Mesenchymal stem cell (in vitro differentiated cells and primary cell): ENCODE measurements at regions not wholly inside any gene's neighbourhood (a gene's known extent, or its start where the extent isn't known, plus 50 kb on each side); places are given as distances from the start of the nearest gene placed in this dataset.
"Not testable (repeated sequence)": the region's sequence is repeated elsewhere in the genome, so short reads cannot be mapped to it uniquely, and the experiment has no call there.

Experiments used
- DNase-seq: peaks from one replicate; pipeline ENCODE4 v3.0.0-alpha.2; 2013
- H2AFZ ChIP-seq: one replicate; pipeline ENCODE4 v1.6.1; 2013; ENCODE audit warnings: low read depth, mild to moderate bottlenecking, control low read depth, inconsistent platforms, low read length, moderate library complexity
- H2AK5ac ChIP-seq: 2 replicates; pipeline ENCODE4 v1.6.1; 2013; ENCODE audit warnings: low read length, moderate library complexity, mild to moderate bottlenecking, inconsistent platforms; ENCODE audit not compliant: severe bottlenecking
- H2BK120ac ChIP-seq: one replicate; pipeline ENCODE4 v1.6.1; 2013; ENCODE audit warnings: low read depth, mild to moderate bottlenecking, inconsistent platforms, low read length, moderate library complexity
- H2BK12ac ChIP-seq, 2 experiments: one replicate each; pipeline ENCODE4 v1.6.1; 2013; ENCODE audit warnings: inconsistent platforms in 2 of 2, low read length in 2 of 2, mild to moderate bottlenecking in 2 of 2, moderate library complexity in 2 of 2, control low read depth in 1 of 2
- H2BK15ac ChIP-seq: one replicate; pipeline ENCODE4 v1.6.1; 2013; ENCODE audit warnings: mild to moderate bottlenecking, low read depth, inconsistent platforms; ENCODE audit not compliant: poor library complexity, severe bottlenecking
- H2BK5ac ChIP-seq: 2 replicates; pipeline ENCODE4 v1.6.1; 2013; ENCODE audit warnings: low read depth, mild to moderate bottlenecking, low read length, control low read depth, inconsistent platforms; ENCODE audit not compliant: poor library complexity, severe bottlenecking
- H3K14ac ChIP-seq, 2 experiments: one replicate each; pipeline ENCODE4 v1.6.1; 2013; ENCODE audit warnings: inconsistent platforms in 2 of 2, low read length in 2 of 2, control low read depth in 1 of 2, mild to moderate bottlenecking in 1 of 2, moderate library complexity in 1 of 2
- H3K18ac ChIP-seq, 2 experiments: one replicate each; pipeline ENCODE4 v1.6.1; 2013; ENCODE audit warnings: inconsistent platforms in 2 of 2, low read length in 2 of 2, control low read depth in 1 of 2, low read depth in 1 of 2, mild to moderate bottlenecking in 1 of 2
- H3K23ac ChIP-seq, 2 experiments: one replicate each; pipeline ENCODE4 v1.6.1; 2013; ENCODE audit warnings: inconsistent platforms in 2 of 2, low read length in 2 of 2, mild to moderate bottlenecking in 2 of 2, moderate library complexity in 2 of 2, control low read depth in 1 of 2
- H3K27ac ChIP-seq: 2 replicates; pipeline ENCODE4 v1.5.1; 2013; ENCODE audit warnings: mild to moderate bottlenecking, moderate library complexity, low read length, control low read depth, inconsistent platforms; ENCODE audit not compliant: poor library complexity, severe bottlenecking
- H3K27me3 ChIP-seq, 2 experiments: 2 replicates each; pipeline versions ENCODE4 v1.6.1 to v1.7.0; 2013; ENCODE audit warnings: low read length in 2 of 2, mild to moderate bottlenecking in 2 of 2, moderate library complexity in 2 of 2, control low read depth in 1 of 2, inconsistent platforms in 1 of 2; ENCODE audit not compliant: control insufficient read depth in 1 of 2, insufficient read depth in 1 of 2
- H3K36me3 ChIP-seq, 2 experiments: 2 replicates each; pipeline versions ENCODE4 v1.6.1 to v1.7.0; 2013; ENCODE audit warnings: low read length in 2 of 2, control low read depth in 1 of 2, inconsistent platforms in 1 of 2, low read depth in 1 of 2, mild to moderate bottlenecking in 1 of 2; ENCODE audit not compliant: insufficient read depth in 2 of 2, control insufficient read depth in 1 of 2
- H3K4ac ChIP-seq, 2 experiments: one replicate each; pipeline ENCODE4 v1.6.1; 2013; ENCODE audit warnings: inconsistent platforms in 2 of 2, low read length in 2 of 2, mild to moderate bottlenecking in 2 of 2, moderate library complexity in 2 of 2, control low read depth in 1 of 2, low read depth in 1 of 2
- H3K4me1 ChIP-seq: 2 replicates; pipeline ENCODE4 v1.6.1; 2013; ENCODE audit warnings: low read depth, low read length, control low read depth; ENCODE audit not compliant: control insufficient read depth, insufficient read depth
- H3K4me2 ChIP-seq: 2 replicates; pipeline ENCODE4 v1.6.1; 2013; ENCODE audit warnings: low read length, mild to moderate bottlenecking, inconsistent platforms; ENCODE audit not compliant: poor library complexity, severe bottlenecking
- H3K4me3 ChIP-seq, 2 experiments: 2 replicates each; pipeline versions ENCODE4 v1.5.1 to v1.7.0; 2013; ENCODE audit warnings: low read length in 2 of 2, mild to moderate bottlenecking in 2 of 2, control low read depth in 1 of 2, low read depth in 1 of 2; ENCODE audit not compliant: insufficient read depth in 1 of 2
- H3K79me1 ChIP-seq: replicated peaks from 2 replicates; pipeline ENCODE4 v1.6.1; 2013; ENCODE audit warnings: mild to moderate bottlenecking, control low read depth, low read length, inconsistent platforms; ENCODE audit not compliant: poor library complexity, severe bottlenecking
- H3K9ac ChIP-seq: 2 replicates; pipeline ENCODE4 v1.7.0; 2013; ENCODE audit warnings: mild to moderate bottlenecking, low read length, moderate library complexity
- H3K9me3 ChIP-seq: 2 replicates; pipeline ENCODE4 v1.7.0; 2013; ENCODE audit warnings: mild to moderate bottlenecking, low read length; ENCODE audit not compliant: control insufficient read depth
- H4K8ac ChIP-seq: one replicate; pipeline ENCODE4 v1.6.1; 2013; ENCODE audit warnings: inconsistent platforms, mild to moderate bottlenecking, low read length, moderate library complexity
- H4K91ac ChIP-seq: one replicate; pipeline ENCODE4 v1.6.1; 2013; ENCODE audit warnings: mild to moderate bottlenecking, low read length, inconsistent platforms
- WGBS: methylation state at CpG from one replicate; pipeline ENCODE4 v1.1.7; 2013; ENCODE audit warnings: mixed read lengths; 5-methylcytosine and 5-hydroxymethylcytosine counted together

DNA sequence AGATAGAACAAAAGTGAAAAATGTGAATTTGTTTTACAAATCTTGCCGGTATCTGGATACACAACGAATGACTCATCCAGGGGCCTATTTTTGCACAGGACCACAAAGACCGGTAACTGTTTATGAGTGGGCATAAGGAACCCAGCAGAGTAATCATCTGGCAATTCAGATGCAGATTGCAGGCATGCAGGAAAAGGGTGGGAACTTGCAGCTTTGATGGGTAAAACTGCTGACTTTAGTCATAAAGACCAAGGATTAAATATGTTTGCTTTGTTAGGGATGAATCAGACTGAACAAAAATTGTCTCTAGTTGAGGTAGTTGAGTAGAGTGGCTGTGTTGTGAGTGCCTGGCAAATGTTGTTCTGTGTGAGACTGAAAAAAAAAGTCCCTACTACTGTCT lies 309.6 kb upstream of the CCNH start:
- Histone ChIP-seq H3K9ac (no peak overlapping the region), H3K27me3 (no peaks in the 10 kb centered on the region), H3K23ac (no peak overlapping the region), H2BK12ac (no peak overlapping the region), H3K79me1 (no peaks in the 10 kb centered on the region), H3K36me3 (no peaks in the 10 kb centered on the region), H2BK120ac (no peak overlapping the region), H3K27ac (no peak overlapping the region), H2AFZ (no peak overlapping the region), H3K4ac (no peak overlapping the region), H2AK5ac (no peak overlapping the region), H4K91ac (no peak overlapping the region), H2BK15ac (no peak overlapping the region), H2BK5ac (no peak overlapping the region), H3K9me3 (peaks cover 8% of the 10 kb centered on the region), H3K14ac (no peak overlapping the region), H3K18ac (no peak overlapping the region), H4K8ac (no peak overlapping the region), H3K4me1 (no peaks in the 10 kb centered on the region), H3K4me3 (no peak overlapping the region), H3K4me2 (no peak overlapping the region)
- DNase-seq: no peak
- 35% methylated on average over 3 of the region's 3 CpGs for WGBS

DNA sequence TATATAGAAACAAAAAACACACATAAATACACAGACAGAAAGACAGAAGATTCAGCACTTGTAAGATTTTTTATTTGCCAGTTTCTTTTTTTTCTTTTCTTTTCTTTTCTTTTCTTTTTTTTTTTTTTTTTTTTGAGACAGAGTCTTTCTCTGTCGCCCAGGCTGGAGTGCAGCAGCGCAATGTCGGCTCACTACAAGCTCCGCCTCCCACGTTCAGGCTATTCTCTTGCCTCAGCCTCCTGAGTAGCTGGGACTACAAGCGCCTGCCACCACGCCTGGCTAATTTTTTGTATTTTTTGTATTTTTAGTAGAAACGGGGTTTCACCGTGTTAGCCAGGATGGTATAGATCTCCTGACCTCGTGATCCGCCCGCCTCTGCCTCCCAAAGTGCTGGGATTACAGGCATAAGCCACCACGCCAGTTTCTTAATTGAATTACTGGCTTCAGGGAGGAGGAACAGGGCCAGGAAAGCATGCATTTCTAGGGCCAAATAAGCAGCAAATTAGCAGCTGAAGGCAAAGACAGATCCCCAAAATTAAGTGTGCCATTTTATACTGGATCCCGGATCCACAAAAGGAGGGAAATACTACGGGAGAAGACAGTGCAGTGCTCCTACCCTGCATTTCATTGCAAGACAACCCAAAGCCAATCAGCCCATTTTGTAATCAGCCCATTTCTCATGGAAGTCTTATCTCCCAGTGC lies 305.6 kb upstream of the CCNH start:
- H2BK5ac ChIP-seq, H2BK12ac ChIP-seq, H3K9ac ChIP-seq, H2AFZ ChIP-seq, H2BK15ac ChIP-seq, H2AK5ac ChIP-seq, H3K23ac ChIP-seq, H3K4me1 ChIP-seq, H3K9me3 ChIP-seq, H3K27ac ChIP-seq, H2BK120ac ChIP-seq, H4K8ac ChIP-seq, H4K91ac ChIP-seq, DNase-seq, H3K4me2 ChIP-seq, H3K4ac ChIP-seq, H3K27me3 ChIP-seq, H3K79me1 ChIP-seq, H3K36me3 ChIP-seq, H3K14ac ChIP-seq, H3K18ac ChIP-seq, H3K4me3 ChIP-seq: not testable (repeated sequence)
- WGBS: 83% methylated on average over 15 of the region's 15 CpGs

DNA sequence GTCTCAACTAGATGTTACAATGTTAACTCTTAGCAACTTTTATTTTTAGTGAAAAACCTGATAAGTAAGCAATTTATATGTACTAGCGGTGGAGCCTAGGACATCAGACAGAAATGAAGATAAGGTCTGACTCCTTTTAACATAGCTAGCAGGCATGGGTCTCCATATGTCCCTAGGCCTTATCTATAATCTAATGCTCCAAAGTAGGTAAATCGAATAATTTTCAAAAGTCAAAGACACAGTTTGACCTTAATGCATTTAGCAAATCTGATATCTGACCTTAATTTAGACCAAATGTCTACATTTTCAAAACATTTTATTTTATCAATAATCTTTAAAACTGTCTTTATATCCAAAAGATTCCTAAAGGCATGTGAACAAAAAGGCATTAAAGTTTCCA lies 305.0 kb upstream of the CCNH start:
- H3K4me2 ChIP-seq: no peak overlapping the region
- H3K14ac ChIP-seq: no peak overlapping the region
- no peak overlapping the region for H2BK5ac ChIP-seq
- no peak for DNase-seq
- H3K27me3 ChIP-seq: no peaks in the 10 kb centered on the region
- no peaks in the 10 kb centered on the region for H3K36me3 ChIP-seq
- H4K91ac ChIP-seq: no peak overlapping the region
- no peak overlapping the region for H2BK12ac ChIP-seq
- H3K9ac ChIP-seq: no peak overlapping the region
- no peak overlapping the region for H2AK5ac ChIP-seq
- H3K9me3 ChIP-seq: peaks cover 8% of the 10 kb centered on the region
- H3K4ac ChIP-seq: no peak overlapping the region
- no peak overlapping the region for H3K23ac ChIP-seq
- no peak overlapping the region for H2BK120ac ChIP-seq
- no peak overlapping the region for H2AFZ ChIP-seq
- WGBS: 100% methylated on average over 2 of the region's 2 CpGs
- H3K27ac ChIP-seq: no peak overlapping the region
- no peaks in the 10 kb centered on the region for H3K79me1 ChIP-seq
- no peak overlapping the region for H3K4me3 ChIP-seq
- H3K4me1 ChIP-seq: no peaks in the 10 kb centered on the region
- H4K8ac ChIP-seq: no peak overlapping the region
- no peak overlapping the region for H2BK15ac ChIP-seq
- H3K18ac ChIP-seq: no peak overlapping the region

DNA sequence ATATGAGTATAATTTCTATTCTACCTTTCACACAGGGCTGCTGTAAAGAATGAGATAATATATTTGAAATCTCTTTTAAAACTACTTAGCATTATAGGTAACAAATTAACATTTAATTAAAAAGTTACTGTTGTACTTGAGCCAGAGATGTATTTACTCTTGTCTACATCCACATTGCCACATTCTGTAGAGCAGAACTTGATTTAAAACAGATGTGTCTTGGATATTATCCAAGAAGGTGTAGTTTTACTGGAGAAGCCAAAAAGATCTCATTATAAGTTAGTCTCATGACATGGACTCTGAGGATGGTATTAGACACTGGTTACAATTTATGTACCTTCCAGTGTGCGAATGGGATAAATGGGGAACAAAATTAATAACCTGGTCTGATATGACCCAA lies 293.1 kb upstream of the CCNH start:
- H3K14ac ChIP-seq: no peak overlapping the region
- no peaks in the 10 kb centered on the region for H3K79me1 ChIP-seq
- H2BK12ac ChIP-seq: no peak overlapping the region
- H3K9ac ChIP-seq: no peak overlapping the region
- no peak overlapping the region for H2AK5ac ChIP-seq
- no peak overlapping the region for H3K4me3 ChIP-seq
- no peak overlapping the region for H2BK120ac ChIP-seq
- H2BK5ac ChIP-seq: no peak overlapping the region
- no peak overlapping the region for H3K4me2 ChIP-seq
- no peaks in the 10 kb centered on the region for H3K27me3 ChIP-seq
- no peaks in the 10 kb centered on the region for H3K9me3 ChIP-seq
- whole genome bisulfite sequencing: 78% methylated on average over 1 of the region's 1 CpG
- no peaks in the 10 kb centered on the region for H3K4me1 ChIP-seq
- no peak overlapping the region for H3K18ac ChIP-seq
- H2BK15ac ChIP-seq: no peak overlapping the region
- H3K27ac ChIP-seq: no peak overlapping the region
- no peak overlapping the region for H4K91ac ChIP-seq
- no peak overlapping the region for H2AFZ ChIP-seq
- no peak overlapping the region for H3K23ac ChIP-seq
- no peak overlapping the region for H4K8ac ChIP-seq
- no peak overlapping the region for H3K4ac ChIP-seq
- DNase-seq: no peak
- no peaks in the 10 kb centered on the region for H3K36me3 ChIP-seq
